H1 (cell line): ENCODE measurements at regions not wholly inside any gene's neighbourhood (a gene's known extent, or its start where the extent isn't known, plus 50 kb on each side); places are given as distances from the start of the nearest gene placed in this dataset.

Source experiments
- CTCF ChIA-PET: fragments of 300-600 bp; sonication (Branson Sonifier 250); formaldehyde crosslinking; loops from one replicate; lab custom pipeline; 2021; ENCODE audit not compliant: partially characterized antibody; lab: Charles Lee
- POLR2A ChIA-PET: fragments of 300-600 bp; sonication (Branson Sonifier 250); formaldehyde crosslinking; loops from one replicate; lab custom pipeline; 2021; ENCODE audit warnings: inconsistent platforms; ENCODE audit not compliant: partially characterized antibody; lab: Charles Lee
- DNase-seq, 2 experiments: peaks; one replicate each; pipeline versions ENCODE4 v3.0.0 to v3.0.0-alpha.2; 2010 to 2022; ENCODE audit warnings: low spot score in 2 of 2, low read depth in 1 of 2, mixed read lengths in 1 of 2
- FAIRE-seq: peaks from 2 replicates; lab custom pipeline; 2011; peaks lifted over from hg19 to GRCh38; lab: Jason Lieb, UNC
- H2AFZ ChIP-seq: 2 replicates; pipeline ENCODE4 v1.8.1; 2012; ENCODE audit warnings: low read length, inconsistent platforms
- H2AK5ac ChIP-seq: 2 replicates; pipeline ENCODE4 v1.6.1; 2013; ENCODE audit warnings: low read depth, low read length
- H2BK120ac ChIP-seq: replicated peaks from 2 replicates; pipeline ENCODE3; 2013; ENCODE audit warnings: low read depth, low read length, inconsistent platforms
- H2BK12ac ChIP-seq: 2 replicates; pipeline ENCODE4 v1.6.1; 2013; ENCODE audit warnings: low read depth, low read length
- H2BK15ac ChIP-seq: 2 replicates; pipeline ENCODE4 v1.6.1; 2013; ENCODE audit warnings: low read length
- H2BK20ac ChIP-seq: 2 replicates; pipeline ENCODE4 v1.6.1; 2013; ENCODE audit warnings: low read length
- H2BK5ac ChIP-seq: 2 replicates; pipeline ENCODE4 v1.6.1; 2013; ENCODE audit warnings: low read depth, low read length
- H3K14ac ChIP-seq: 2 replicates; pipeline ENCODE4 v1.6.1; 2013; ENCODE audit warnings: inconsistent platforms; ENCODE audit not compliant: insufficient read length
- H3K18ac ChIP-seq: 2 replicates; pipeline ENCODE4 v1.6.1; 2013; ENCODE audit warnings: low read length; ENCODE audit errors: extremely low read depth
- H3K23ac ChIP-seq: 2 replicates; pipeline ENCODE4 v1.6.1; 2013; ENCODE audit warnings: inconsistent platforms; ENCODE audit not compliant: insufficient read length
- H3K23me2 ChIP-seq: 2 replicates; pipeline ENCODE4 v1.6.1; 2013; ENCODE audit warnings: low read depth, low read length
- H3K27ac ChIP-seq: 2 replicates; pipeline ENCODE4 v1.6.1; 2011; ENCODE audit warnings: low read depth, low read length, inconsistent platforms
- H3K27me3 ChIP-seq, 4 experiments: replicated peaks in 1 of 4; 1 replicate in 1 of 4; 2 replicates in 3 of 4; pipeline versions ENCODE4 v1.6.1 to v1.8.1; 2011 to 2013; ENCODE audit warnings: low read length in 3 of 4, mild to moderate bottlenecking in 3 of 4, inconsistent platforms in 2 of 4, mixed read lengths in 2 of 4, moderate library complexity in 1 of 4; ENCODE audit not compliant: control insufficient read depth in 3 of 4, insufficient read depth in 3 of 4; ENCODE audit errors: extremely low read depth in 1 of 4
- H3K36me3 ChIP-seq, 4 experiments: 2 replicates each; pipeline versions ENCODE4 v1.6.1 to v1.8.1; 2011 to 2013; ENCODE audit warnings: mild to moderate bottlenecking in 4 of 4, low read length in 3 of 4, moderate library complexity in 2 of 4, control low read depth in 1 of 4, inconsistent platforms in 1 of 4; ENCODE audit not compliant: insufficient read depth in 4 of 4, control insufficient read depth in 2 of 4
- H3K4ac ChIP-seq: replicated peaks from 2 replicates; pipeline ENCODE3; 2013; ENCODE audit warnings: low read length, low read depth, mixed read lengths, inconsistent platforms; ENCODE audit not compliant: insufficient read length
- H3K4me1 ChIP-seq, 4 experiments: replicated peaks in 1 of 4; 1 replicate in 1 of 4; 2 replicates in 3 of 4; pipeline versions ENCODE4 v1.6.1 to v1.8.1; 2011 to 2013; ENCODE audit warnings: low read length in 3 of 4, inconsistent platforms in 2 of 4, mixed read lengths in 1 of 4; ENCODE audit not compliant: insufficient read depth in 4 of 4, control insufficient read depth in 3 of 4
- H3K4me2 ChIP-seq, 2 experiments: 2 replicates each; pipeline versions ENCODE4 v1.6.1 to v1.8.1; 2011 to 2013; ENCODE audit warnings: low read depth in 2 of 2, low read length in 2 of 2, control low read depth in 1 of 2, inconsistent platforms in 1 of 2, mild to moderate bottlenecking in 1 of 2; ENCODE audit not compliant: insufficient read depth in 1 of 2
- H3K4me3 ChIP-seq, 4 experiments: fragments of 200-600, 300-600 bp in 1 of 4; sonication (generic), shearing (Covaris generic), sonication (Bioruptor Twin) in 1 of 4; 2 replicates each; pipeline versions ENCODE4 v1.5.1 to v1.8.1; 2011 to 2016; ENCODE audit warnings: low read length in 4 of 4, low read depth in 3 of 4, control low read depth in 2 of 4, inconsistent platforms in 2 of 4, mild to moderate bottlenecking in 2 of 4, mixed read lengths in 1 of 4, moderate library complexity in 1 of 4; ENCODE audit not compliant: insufficient read depth in 2 of 4; ENCODE audit errors: extremely low read depth in 1 of 4
- H3K56ac ChIP-seq: replicated peaks from 2 replicates; pipeline ENCODE3; 2013; ENCODE audit warnings: low read depth, mild to moderate bottlenecking, mixed read lengths, low read length, inconsistent platforms; ENCODE audit not compliant: insufficient read length
- H3K79me1 ChIP-seq: 2 replicates; pipeline ENCODE4 v1.6.1; 2013; ENCODE audit warnings: low read depth, low read length, control low read depth
- H3K79me2 ChIP-seq, 2 experiments: 2 replicates each; pipeline versions ENCODE4 v1.6.1 to v1.8.1; 2012 to 2013; ENCODE audit warnings: low read length in 2 of 2, mild to moderate bottlenecking in 2 of 2, inconsistent platforms in 1 of 2; ENCODE audit not compliant: insufficient read depth in 2 of 2, control insufficient read depth in 1 of 2
- H3K9ac ChIP-seq, 4 experiments: replicated peaks in 1 of 4; 1 replicate in 1 of 4; 2 replicates in 3 of 4; pipeline versions ENCODE4 v1.6.1 to v1.8.1; 2011 to 2013; ENCODE audit warnings: low read depth in 3 of 4, low read length in 3 of 4, control low read depth in 2 of 4, mild to moderate bottlenecking in 2 of 4, moderate library complexity in 2 of 4, inconsistent platforms in 1 of 4; ENCODE audit errors: extremely low read depth in 1 of 4
- H3K9me3 ChIP-seq, 2 experiments: 2 replicates each; pipeline versions ENCODE4 v1.6.1 to v1.8.1; 2012 to 2013; ENCODE audit warnings: mild to moderate bottlenecking in 2 of 2, moderate library complexity in 2 of 2, control low read depth in 1 of 2, inconsistent platforms in 1 of 2, low read depth in 1 of 2, low read length in 1 of 2, mixed read lengths in 1 of 2; ENCODE audit not compliant: insufficient read depth in 2 of 2
- H4K20me1 ChIP-seq, 2 experiments: replicated peaks in 1 of 2; 2 replicates each; pipeline versions ENCODE3 to v1.8.1; 2011 to 2013; ENCODE audit warnings: inconsistent platforms in 2 of 2, low read length in 2 of 2, mild to moderate bottlenecking in 1 of 2; ENCODE audit not compliant: insufficient read depth in 2 of 2, control insufficient read depth in 1 of 2
- H4K5ac ChIP-seq: 2 replicates; pipeline ENCODE4 v1.6.1; 2013; ENCODE audit warnings: low read length, low read depth, mixed read lengths, inconsistent platforms; ENCODE audit not compliant: insufficient read length
- H4K8ac ChIP-seq: 2 replicates; pipeline ENCODE4 v1.8.0; 2013; ENCODE audit warnings: mild to moderate bottlenecking, moderate library complexity, low read length, inconsistent platforms; ENCODE audit not compliant: insufficient read depth; ENCODE audit errors: extremely low read depth
- H4K91ac ChIP-seq: replicated peaks from 2 replicates; pipeline ENCODE3; 2013; ENCODE audit warnings: low read length, mixed read lengths, inconsistent platforms; ENCODE audit not compliant: insufficient read length
- ATF3 ChIP-seq: IDR thresholded peaks from 2 replicates; pipeline ENCODE4 v1.6.1; 2011; ENCODE audit warnings: low read depth, mild to moderate bottlenecking, low read length; ENCODE audit not compliant: insufficient read depth
- BACH1 ChIP-seq: IDR thresholded peaks from 2 replicates; pipeline ENCODE4 v1.6.1; 2012; ENCODE audit warnings: low read length, improper control_type of control experiment
- CHD2 ChIP-seq: IDR thresholded peaks from 2 replicates; pipeline ENCODE4 v1.6.1; 2012; ENCODE audit warnings: low read length, improper control_type of control experiment
- CREB1 ChIP-seq: IDR thresholded peaks from 2 replicates; pipeline ENCODE4 v1.6.1; 2012; ENCODE audit warnings: inconsistent platforms
- RNF2 ChIP-seq: fragments of 200-900, 300-1000 bp; sonication (generic); IDR thresholded peaks from 2 replicates; pipeline ENCODE4 v1.7.1; 2016; ENCODE audit warnings: borderline replicate concordance, low read depth, mild to moderate bottlenecking, antibody characterized with exemption, low read length; ENCODE audit not compliant: poor library complexity, severe bottlenecking; ENCODE audit errors: missing control alignments
- WGBS, 2 experiments: shearing (Covaris generic) in 1 of 2; methylation state at CpG; one replicate each; pipeline versions ENCODE4 v1.1.6 to v1.1.7; 2013 to 2015; ENCODE audit warnings: low lambda C conversion rate in 2 of 2, mixed read lengths in 2 of 2, inconsistent platforms in 1 of 2, low coverage in 1 of 2, missing lambda C conversion rate in 1 of 2; ENCODE audit not compliant: insufficient replicate concordance in 2 of 2, insufficient coverage in 1 of 2, insufficient read length in 1 of 2; ENCODE audit errors: extremely low coverage in 1 of 2, missing lambda C conversion rate in 1 of 2; 5-methylcytosine and 5-hydroxymethylcytosine counted together

- Histone ChIP-seq H4K91ac (no peak overlapping the region), H3K27ac (no peak overlapping the region), H3K4me3 (no peak overlapping the region), H2BK120ac (no peak overlapping the region), H2BK12ac (no peak overlapping the region), H3K18ac (no peak overlapping the region), H3K23ac (no peak overlapping the region), H3K79me1 (no peaks in the 10 kb centered on the region), H3K23me2 (no peaks in the 10 kb centered on the region), H2BK5ac (no peak overlapping the region), H3K14ac (no peak overlapping the region), H4K20me1 (no peaks in the 10 kb centered on the region), H2AK5ac (no peak overlapping the region), H3K4me2 (no peak overlapping the region), H3K27me3 (no peaks in the 10 kb centered on the region), H3K4ac (no peak overlapping the region), H3K4me1 (no peaks in the 10 kb centered on the region), H2BK20ac (no peak overlapping the region), H3K9me3 (peaks cover 2 to 4% of the 10 kb centered on the region in 2 experiments; a peak in 1 of 4 replicates), H3K9ac (no peak overlapping the region), H4K5ac (no peak overlapping the region), H3K36me3 (no peaks in the 10 kb centered on the region), H4K8ac (no peak overlapping the region), H2AFZ (no peak overlapping the region), H3K56ac (no peak overlapping the region), H2BK15ac (no peak overlapping the region), H3K79me2 (no peaks in the 10 kb centered on the region)
- FAIRE-seq (no peak), DNase-seq (no peak)
- ChIA-PET CTCF (no interaction called here), POLR2A (no interaction called here)
- 94% methylated on average over 1 of the region's 1 CpG; no CpG with 5 or more reads in 1 of the 2 experiments for WGBS, 2 experiments
- TF ChIP-seq ATF3 (no peak), BACH1 (no peak), CREB1 (no peak), RNF2 (no peak), CHD2 (no peak)
Measured at GRCh38 chr5:40074826-40075225, 604.9 kb upstream of the PTGER4 start.
